OCI-LY1 (cell line): ENCODE measurements at regions not wholly inside any gene's neighbourhood (a gene's known extent, or its start where the extent isn't known, plus 50 kb on each side); places are given as distances from the start of the nearest gene placed in this dataset.

Experiments used
- H2AFZ ChIP-seq: fragments of 200-600 bp; sonication (generic), shearing (Covaris generic); 2 replicates; pipeline ENCODE4 v1.6.0; 2014; ENCODE audit warnings: antibody characterized with exemption, mild to moderate bottlenecking, low read length
- H3F3A ChIP-seq: fragments of 200-600 bp; sonication (generic), shearing (Covaris generic); 2 replicates; pipeline ENCODE4 v1.6.0; 2014; ENCODE audit warnings: mild to moderate bottlenecking, antibody characterized with exemption, low read length, moderate library complexity; ENCODE audit not compliant: insufficient read depth
- H3K27ac ChIP-seq: fragments of 200-600 bp; sonication (generic); 2 replicates; pipeline ENCODE4 v1.5.1; 2014; ENCODE audit warnings: low read length, mixed run types, mild to moderate bottlenecking, low read depth; ENCODE audit not compliant: poor library complexity, severe bottlenecking
- H3K27me3 ChIP-seq: fragments of 200-600 bp; sonication (generic); 2 replicates; pipeline ENCODE4 v1.6.0; 2014; ENCODE audit warnings: antibody characterized with exemption, mild to moderate bottlenecking, low read length, moderate library complexity; ENCODE audit not compliant: insufficient read depth
- H3K36me3 ChIP-seq: fragments of 200-600 bp; sonication (generic); 2 replicates; pipeline ENCODE4 v1.6.1; 2014; ENCODE audit warnings: mild to moderate bottlenecking, antibody characterized with exemption, low read length, moderate library complexity, mixed read lengths; ENCODE audit not compliant: insufficient read depth
- H3K4me1 ChIP-seq: fragments of 200-600 bp; sonication (generic); 2 replicates; pipeline ENCODE4 v1.5.1; 2014; ENCODE audit warnings: mild to moderate bottlenecking, low read length, moderate library complexity; ENCODE audit not compliant: insufficient read depth, severe bottlenecking
- H3K4me2 ChIP-seq: fragments of 200-600 bp; sonication (generic), shearing (Covaris generic); 2 replicates; pipeline ENCODE4 v1.6.1; 2014; ENCODE audit warnings: low read length
- H3K4me3 ChIP-seq: fragments of 200-600 bp; sonication (generic); 2 replicates; pipeline ENCODE4 v1.5.1; 2014; ENCODE audit warnings: low read length, low read depth, mild to moderate bottlenecking, mixed read lengths; ENCODE audit not compliant: poor library complexity, severe bottlenecking
- H3K79me2 ChIP-seq: fragments of 200-600 bp; shearing (Covaris generic); 2 replicates; pipeline ENCODE4 v1.6.1; 2016; ENCODE audit warnings: mixed run types, low read length, mixed read lengths; ENCODE audit not compliant: insufficient read depth
- H3K9ac ChIP-seq: fragments of 200-600 bp; sonication (generic), shearing (Covaris generic); 2 replicates; pipeline ENCODE4 v1.6.1; 2014; ENCODE audit warnings: mild to moderate bottlenecking, low read length, mixed read lengths
- H3K9me2 ChIP-seq: fragments of 200-600 bp; sonication (generic), shearing (Covaris generic); 2 replicates; pipeline ENCODE4 v1.6.1; 2014; ENCODE audit warnings: low read depth, mild to moderate bottlenecking, low read length, mixed read lengths
- H3K9me3 ChIP-seq: fragments of 200-600 bp; shearing (Covaris generic); 2 replicates; pipeline ENCODE4 v1.6.1; 2014; ENCODE audit warnings: low read length, mixed read lengths
- H4K20me1 ChIP-seq: fragments of 200-600 bp; sonication (generic), shearing (Covaris generic); 2 replicates; pipeline ENCODE4 v1.6.0; 2016; ENCODE audit warnings: mild to moderate bottlenecking, low read length; ENCODE audit not compliant: insufficient read depth
- EZH2 ChIP-seq: fragments of 200-600 bp; sonication (generic), shearing (Covaris generic); IDR thresholded peaks from 2 replicates; pipeline ENCODE4 v1.8.0; 2017; ENCODE audit warnings: borderline replicate concordance, mixed run types, mild to moderate bottlenecking, antibody characterized with exemption, low read length, moderate library complexity, mixed read lengths
- TF ChIP-seq, protein P1 (sequence below): fragments of 200-600 bp; sonication (generic), shearing (Covaris generic); IDR thresholded peaks from 2 replicates; pipeline ENCODE4 v1.5.1; 2017; ENCODE audit warnings: mild to moderate bottlenecking, antibody characterized with exemption, low read length, moderate library complexity, mixed read lengths

DNA sequence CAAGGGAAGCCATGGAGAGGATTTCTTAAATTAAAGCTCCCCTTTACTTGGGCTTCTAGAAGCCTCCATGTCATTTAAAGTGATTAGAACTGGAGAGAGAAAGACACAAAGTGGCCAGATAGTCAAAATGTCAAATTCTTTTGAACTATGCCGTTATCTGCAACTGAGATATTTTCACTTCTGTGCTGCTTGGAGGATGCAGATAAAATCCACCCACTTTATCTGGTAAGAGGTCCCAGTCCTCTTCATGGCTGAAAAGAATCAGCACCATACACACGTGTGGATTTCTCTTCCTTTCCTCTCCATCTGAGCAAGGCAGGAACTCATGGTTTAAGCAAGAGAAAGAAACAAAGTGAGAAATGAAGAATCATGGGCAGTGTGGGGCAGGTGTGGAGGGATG lies 276.9 kb upstream of the RUNX1 start:
- H2AFZ ChIP-seq = no peak overlapping the region
- no peaks in the 10 kb centered on the region for H3K9me3 ChIP-seq
- no peak overlapping the region for H3K27ac ChIP-seq
- H3K4me2 ChIP-seq = no peak overlapping the region
- no peaks in the 10 kb centered on the region for H3K36me3 ChIP-seq
- no peak overlapping the region for H3K4me3 ChIP-seq
- H3F3A ChIP-seq = no peaks in the 10 kb centered on the region
- TF ChIP-seq, protein P1, sequence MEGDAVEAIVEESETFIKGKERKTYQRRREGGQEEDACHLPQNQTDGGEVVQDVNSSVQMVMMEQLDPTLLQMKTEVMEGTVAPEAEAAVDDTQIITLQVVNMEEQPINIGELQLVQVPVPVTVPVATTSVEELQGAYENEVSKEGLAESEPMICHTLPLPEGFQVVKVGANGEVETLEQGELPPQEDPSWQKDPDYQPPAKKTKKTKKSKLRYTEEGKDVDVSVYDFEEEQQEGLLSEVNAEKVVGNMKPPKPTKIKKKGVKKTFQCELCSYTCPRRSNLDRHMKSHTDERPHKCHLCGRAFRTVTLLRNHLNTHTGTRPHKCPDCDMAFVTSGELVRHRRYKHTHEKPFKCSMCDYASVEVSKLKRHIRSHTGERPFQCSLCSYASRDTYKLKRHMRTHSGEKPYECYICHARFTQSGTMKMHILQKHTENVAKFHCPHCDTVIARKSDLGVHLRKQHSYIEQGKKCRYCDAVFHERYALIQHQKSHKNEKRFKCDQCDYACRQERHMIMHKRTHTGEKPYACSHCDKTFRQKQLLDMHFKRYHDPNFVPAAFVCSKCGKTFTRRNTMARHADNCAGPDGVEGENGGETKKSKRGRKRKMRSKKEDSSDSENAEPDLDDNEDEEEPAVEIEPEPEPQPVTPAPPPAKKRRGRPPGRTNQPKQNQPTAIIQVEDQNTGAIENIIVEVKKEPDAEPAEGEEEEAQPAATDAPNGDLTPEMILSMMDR = no peak
- no peak for TF ChIP-seq EZH2
- H3K27me3 ChIP-seq = no peaks in the 10 kb centered on the region
- H3K4me1 ChIP-seq = no peaks in the 10 kb centered on the region
- no peaks in the 10 kb centered on the region for H4K20me1 ChIP-seq
- H3K9me2 ChIP-seq = no peaks in the 10 kb centered on the region
- no peaks in the 10 kb centered on the region for H3K79me2 ChIP-seq
- H3K9ac ChIP-seq = no peak overlapping the region

DNA sequence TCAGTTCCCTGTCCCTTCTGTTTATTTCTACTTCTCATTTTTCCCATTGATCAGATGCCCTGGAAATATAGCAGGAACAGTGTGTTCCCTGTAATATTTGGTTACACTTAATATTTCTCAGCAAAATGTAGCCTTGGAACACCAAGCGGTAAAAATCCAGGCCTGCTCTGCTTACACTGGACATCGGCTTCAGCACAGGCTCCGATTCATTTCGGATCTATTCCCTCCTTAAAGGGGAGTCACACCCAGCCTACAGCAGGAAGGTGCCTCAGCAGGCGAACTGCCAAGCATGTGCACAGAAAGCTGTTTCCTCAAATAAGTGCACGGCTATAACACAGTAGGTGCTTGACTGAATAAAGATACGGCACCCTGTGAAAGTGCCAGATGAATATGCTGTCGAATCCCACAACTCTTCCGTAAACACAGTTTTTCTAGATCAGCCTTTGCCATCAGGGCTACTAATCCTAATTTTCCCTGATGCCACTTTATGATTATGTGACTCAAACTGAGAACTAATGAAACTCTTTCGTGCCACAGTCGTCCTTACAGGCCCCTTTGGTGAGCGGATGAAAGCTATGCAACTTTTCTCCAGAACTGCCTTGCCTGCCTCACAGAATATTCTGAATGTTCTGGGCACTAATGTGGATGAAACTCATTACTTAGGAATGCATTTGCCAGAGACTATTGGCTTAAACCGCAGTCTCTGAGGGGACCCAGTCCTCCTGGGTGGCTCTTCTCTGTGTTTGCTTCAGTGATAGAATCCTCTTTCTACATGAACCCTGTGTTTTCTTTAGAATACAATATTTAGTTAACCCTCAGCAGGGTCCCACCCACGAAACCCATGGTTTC lies 275.5 kb upstream of the RUNX1 start:
- H3K9me3 ChIP-seq = no peaks in the 10 kb centered on the region
- H3K4me1 ChIP-seq = peaks cover 6% of the 10 kb centered on the region
- no peaks in the 10 kb centered on the region for H3K9me2 ChIP-seq
- H3K27ac ChIP-seq = no peak overlapping the region
- H3F3A ChIP-seq = no peaks in the 10 kb centered on the region
- no peaks in the 10 kb centered on the region for H4K20me1 ChIP-seq
- H3K36me3 ChIP-seq = no peaks in the 10 kb centered on the region
- no peak overlapping the region for H3K4me3 ChIP-seq
- H3K4me2 ChIP-seq = no peak overlapping the region
- H3K9ac ChIP-seq = no peak overlapping the region
- no peak overlapping the region for H2AFZ ChIP-seq
- no peaks in the 10 kb centered on the region for H3K79me2 ChIP-seq
- H3K27me3 ChIP-seq = no peaks in the 10 kb centered on the region
- TF ChIP-seq, protein P1 = no peak
- no peak for TF ChIP-seq EZH2

DNA sequence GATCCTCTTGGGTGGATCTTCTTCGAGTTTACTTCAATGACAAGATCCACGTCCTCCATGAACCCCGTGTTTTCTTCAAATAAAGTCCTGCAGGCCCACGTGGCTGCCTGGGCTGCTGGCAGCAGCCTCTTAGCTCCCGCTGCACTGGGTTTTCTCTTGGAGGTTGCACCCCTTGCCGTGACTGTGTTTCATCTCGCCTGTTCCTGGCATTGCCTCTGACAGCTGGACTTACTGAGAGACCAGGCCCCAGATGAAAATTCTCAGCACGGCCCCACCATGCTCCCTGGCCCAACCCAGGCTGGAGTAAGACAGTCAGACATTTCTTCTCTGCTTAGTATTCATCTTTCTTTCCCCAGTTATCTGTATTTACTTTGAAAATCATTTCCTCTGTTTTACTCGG lies 274.8 kb upstream of the RUNX1 start:
- Histone ChIP-seq H4K20me1 (no peaks in the 10 kb centered on the region), H3K9me3 (no peaks in the 10 kb centered on the region), H3K36me3 (no peaks in the 10 kb centered on the region), H3K9me2 (no peaks in the 10 kb centered on the region), H3K4me3 (no peak overlapping the region), H3K79me2 (no peaks in the 10 kb centered on the region), H3F3A (no peaks in the 10 kb centered on the region), H3K27me3 (no peaks in the 10 kb centered on the region), H3K27ac (no peak overlapping the region), H2AFZ (no peak overlapping the region), H3K4me1 (peaks cover 6% of the 10 kb centered on the region), H3K4me2 (no peak overlapping the region), H3K9ac (no peak overlapping the region)
- no peak for TF ChIP-seq EZH2
- TF ChIP-seq, protein P1 = no peak
